Breast epithelium (tissue), 4 donors: ENCODE measurements at regions not wholly inside any gene's neighbourhood (a gene's known extent, or its start where the extent isn't known, plus 50 kb on each side); places are given as distances from the start of the nearest gene placed in this dataset.

Source experiments
- DNase-seq, 2 donors: peaks; one replicate each; pipeline ENCODE4 v3.0.0-alpha.2; 2019; ENCODE audit warnings: low spot score in 2 of 2
- H3K27ac ChIP-seq, 2 donors: fragments of 200-600 bp; sonication (generic) in 1 of 2; one replicate each; pipeline ENCODE4 v1.5.1; 2016 to 2019; ENCODE audit warnings: mild to moderate bottlenecking in 1 of 2
- H3K27me3 ChIP-seq, 2 donors: fragments of 200-600 bp; sonication (generic) in 1 of 2; one replicate each; pipeline versions ENCODE4 v1.5.1 to v1.6.0; 2017 to 2019; ENCODE audit warnings: control low read depth in 1 of 2, mild to moderate bottlenecking in 1 of 2
- H3K36me3 ChIP-seq: fragments of 200-600 bp; one replicate; pipeline ENCODE4 v1.5.1; 2019
- H3K4me1 ChIP-seq, 2 donors: fragments of 200-600 bp; sonication (generic); one replicate each; pipeline ENCODE4 v1.5.1; 2016 to 2019; ENCODE audit warnings: control low read depth in 1 of 2
- H3K4me3 ChIP-seq, 3 donors: fragments of 200-600 bp; sonication (generic); 1 replicate in 2 of 3; 2 replicates in 1 of 3; pipeline ENCODE4 v1.5.1; 2016 to 2019; ENCODE audit warnings: mild to moderate bottlenecking in 3 of 3, moderate library complexity in 2 of 3
- H3K9me3 ChIP-seq, 2 donors: fragments of 200-600 bp; sonication (generic) in 1 of 2; one replicate each; pipeline ENCODE4 v1.5.1; 2016 to 2019; ENCODE audit warnings: control low read depth in 1 of 2
- CTCF ChIP-seq, 3 donors: fragments of 450-650 bp; IDR thresholded peaks; one replicate each; pipeline ENCODE4 v1.5.1; 2016 to 2017; ENCODE audit warnings: antibody characterized with exemption in 3 of 3, mild to moderate bottlenecking in 3 of 3, moderate library complexity in 3 of 3
- POLR2A ChIP-seq: fragments of 450-650 bp; IDR thresholded peaks from one replicate; pipeline ENCODE4 v1.6.1; 2016; ENCODE audit warnings: antibody characterized with exemption, mild to moderate bottlenecking, moderate library complexity
- POLR2AphosphoS5 ChIP-seq, 3 donors: sonication (generic); formaldehyde crosslinking; IDR thresholded peaks; one replicate each; pipeline ENCODE4 v1.6.1; 2017; ENCODE audit warnings: antibody characterized with exemption in 3 of 3
- intact Hi-C: fragments of 100-400 bp; cut with DNase I; formaldehyde crosslinking; loops from one replicate; pipeline ENCODE4 v1.15.1; 2023; ENCODE audit warnings: low total_unique reads

- H3K9me3 ChIP-seq: no peaks in the 10 kb centered on the region
- H3K4me3 ChIP-seq: no peak overlapping the region
- no peak for DNase-seq
- no peaks in the 10 kb centered on the region for H3K4me1 ChIP-seq
- no peak overlapping the region for H3K27ac ChIP-seq
- H3K27me3 ChIP-seq: no peaks in the 10 kb centered on the region
- intact Hi-C loops: no loop called here
- TF ChIP-seq POLR2A: no peak
- no peak for TF ChIP-seq CTCF (IDR thresholded peaks at IDR 0.05)
- TF ChIP-seq POLR2AphosphoS5 (IDR thresholded peaks at IDR 0.05): no peak
- H3K36me3 ChIP-seq: no peaks in the 10 kb centered on the region
Observed at GRCh38 chr9:22813529-22813928, 366.9 kb downstream of the DMRTA1 start.

GRCh38 chr9:22815246-22815645 lies 368.6 kb downstream of the DMRTA1 start:
- DNase-seq: no peak
- no peak for TF ChIP-seq POLR2AphosphoS5 (IDR thresholded peaks at IDR 0.05)
- TF ChIP-seq POLR2A: no peak
- no peak for TF ChIP-seq CTCF (IDR thresholded peaks at IDR 0.05)
- no peak overlapping the region for H3K4me3 ChIP-seq
- no peaks in the 10 kb centered on the region for H3K27me3 ChIP-seq
- H3K4me1 ChIP-seq: no peaks in the 10 kb centered on the region
- no peak overlapping the region for H3K27ac ChIP-seq
- intact Hi-C loops: no loop called here
- no peaks in the 10 kb centered on the region for H3K36me3 ChIP-seq
- no peaks in the 10 kb centered on the region for H3K9me3 ChIP-seq

- no peak for DNase-seq
- no peak overlapping the region for H3K27ac ChIP-seq
- TF ChIP-seq POLR2AphosphoS5 (IDR thresholded peaks at IDR 0.05): no peak
- TF ChIP-seq POLR2A: no peak
- no peak for TF ChIP-seq CTCF (IDR thresholded peaks at IDR 0.05)
- H3K27me3 ChIP-seq: no peaks in the 10 kb centered on the region
- H3K4me1 ChIP-seq: no peaks in the 10 kb centered on the region
- no peaks in the 10 kb centered on the region for H3K36me3 ChIP-seq
- intact Hi-C loops: no loop called here
- H3K9me3 ChIP-seq: no peaks in the 10 kb centered on the region
- H3K4me3 ChIP-seq: no peak overlapping the region
Observed at GRCh38 chr9:22817181-22817580, 370.6 kb downstream of the DMRTA1 start.

GRCh38 chr9:22829236-22829635 lies 382.6 kb downstream of the DMRTA1 start:
- H3K36me3 ChIP-seq: no peaks in the 10 kb centered on the region
- TF ChIP-seq POLR2A: no peak
- TF ChIP-seq POLR2AphosphoS5 (IDR thresholded peaks at IDR 0.05): no peak
- no peak for TF ChIP-seq CTCF (IDR thresholded peaks at IDR 0.05)
- peaks cover 0 to 8% of the 10 kb centered on the region in 2 donors for H3K9me3 ChIP-seq
- H3K4me1 ChIP-seq: no peaks in the 10 kb centered on the region
- intact Hi-C loops: no loop called here
- H3K27ac ChIP-seq: no peak overlapping the region
- H3K4me3 ChIP-seq: no peak overlapping the region
- no peak for DNase-seq
- no peaks in the 10 kb centered on the region for H3K27me3 ChIP-seq

GRCh38 chr9:22838266-22838665 lies 391.6 kb downstream of the DMRTA1 start:
- TF ChIP-seq CTCF (IDR thresholded peaks at IDR 0.05) (no peak), POLR2AphosphoS5 (IDR thresholded peaks at IDR 0.05) (no peak), POLR2A (no peak)
- H3K27me3 ChIP-seq: no peaks in the 10 kb centered on the region
- no peak for DNase-seq
- no peak overlapping the region for H3K27ac ChIP-seq
- intact Hi-C loops: no loop called here
- no peaks in the 10 kb centered on the region for H3K4me1 ChIP-seq
- H3K36me3 ChIP-seq: no peaks in the 10 kb centered on the region
- no peaks in the 10 kb centered on the region for H3K9me3 ChIP-seq
- no peak overlapping the region for H3K4me3 ChIP-seq
